MM.1S (cell line): ENCODE measurements at regions not wholly inside any gene's neighbourhood (a gene's known extent, or its start where the extent isn't known, plus 50 kb on each side); places are given as distances from the start of the nearest gene placed in this dataset.

Experiments
- DNase-seq: peaks from one replicate; pipeline ENCODE4 v3.0.0-alpha.2; 2015
- H2AFZ ChIP-seq: fragments of 300-600 bp; sonication (generic); 2 replicates; pipeline ENCODE4 v1.6.0; 2016; ENCODE audit warnings: antibody characterized with exemption, low read length
- H3F3A ChIP-seq: fragments of 300-600 bp; sonication (generic); 2 replicates; pipeline ENCODE4 v1.6.1; 2016; ENCODE audit warnings: mild to moderate bottlenecking, antibody characterized with exemption, low read length, moderate library complexity, mixed read lengths; ENCODE audit not compliant: insufficient read depth
- H3K27ac ChIP-seq: fragments of 300-600 bp; sonication (generic); 2 replicates; pipeline ENCODE4 v1.5.1; 2016; ENCODE audit warnings: mild to moderate bottlenecking, low read length
- H3K27me3 ChIP-seq: fragments of 300-600 bp; sonication (generic); replicated peaks from 2 replicates; pipeline ENCODE4 v1.6.0; 2016; ENCODE audit warnings: low read length; ENCODE audit not compliant: insufficient read depth
- H3K36me3 ChIP-seq: fragments of 300-600 bp; sonication (generic); replicated peaks from 2 replicates; pipeline ENCODE4 v1.6.1; 2016; ENCODE audit warnings: mild to moderate bottlenecking, low read length, mixed read lengths; ENCODE audit not compliant: insufficient read depth
- H3K4me1 ChIP-seq: fragments of 300-600 bp; sonication (generic); 2 replicates; pipeline ENCODE4 v1.6.1; 2016; ENCODE audit warnings: low read length, mixed read lengths
- H3K4me2 ChIP-seq: fragments of 300-600 bp; sonication (generic); 2 replicates; pipeline ENCODE4 v1.6.0; 2016; ENCODE audit warnings: low read depth, low read length
- H3K4me3 ChIP-seq: fragments of 300-600 bp; sonication (generic); 2 replicates; pipeline ENCODE4 v1.5.1; 2016; ENCODE audit warnings: low read length, mixed read lengths
- H3K79me2 ChIP-seq: fragments of 300-600 bp; sonication (generic); 2 replicates; pipeline ENCODE4 v1.6.1; 2016; ENCODE audit warnings: mixed run types, low read length, mixed read lengths
- H3K9ac ChIP-seq: fragments of 300-600 bp; sonication (generic); 2 replicates; pipeline ENCODE4 v1.6.1; 2016; ENCODE audit warnings: low read length, mixed read lengths
- H3K9me2 ChIP-seq: fragments of 300-600 bp; sonication (generic); replicated peaks from 2 replicates; pipeline ENCODE4 v1.6.1; 2016; ENCODE audit warnings: mild to moderate bottlenecking, low read length, mixed read lengths; ENCODE audit not compliant: insufficient read depth
- H3K9me3 ChIP-seq: fragments of 300-600 bp; sonication (generic); replicated peaks from 2 replicates; pipeline ENCODE4 v1.6.1; 2016; ENCODE audit warnings: mild to moderate bottlenecking, low read length, mixed read lengths; ENCODE audit not compliant: insufficient read depth
- H4K20me1 ChIP-seq: fragments of 300-600 bp; sonication (generic); 2 replicates; pipeline ENCODE4 v1.6.1; 2016; ENCODE audit warnings: mild to moderate bottlenecking, low read length, moderate library complexity, mixed read lengths; ENCODE audit not compliant: insufficient read depth
- CTCF ChIP-seq: fragments of 300-600 bp; sonication (generic); IDR thresholded peaks from 2 replicates; pipeline ENCODE4 v1.5.1; 2016; ENCODE audit warnings: antibody characterized with exemption, low read length, mixed read lengths
- EZH2 ChIP-seq: fragments of 300-600 bp; sonication (generic); optimal IDR thresholded peaks from 2 replicates; pipeline ENCODE3; 2017; ENCODE audit warnings: low read depth, mild to moderate bottlenecking, antibody characterized with exemption, low read length, mixed read lengths
- EZH2phosphoT487 ChIP-seq: fragments of 300-600 bp; sonication (generic); IDR thresholded peaks from 2 replicates; pipeline ENCODE4 v1.6.1; 2018; ENCODE audit warnings: antibody characterized with exemption, low read length

GRCh38 chr6:10028222-10028621 lies 386.7 kb downstream of the TFAP2A start:
- no peak for DNase-seq
- no peaks in the 10 kb centered on the region for H3K4me1 ChIP-seq
- no peak overlapping the region for H3K4me3 ChIP-seq
- H2AFZ ChIP-seq, result no peak overlapping the region
- H4K20me1 ChIP-seq, result no peaks in the 10 kb centered on the region
- H3K27ac ChIP-seq, result no peak overlapping the region
- H3K9me2 ChIP-seq, result no peaks in the 10 kb centered on the region
- H3K27me3 ChIP-seq, result no peaks in the 10 kb centered on the region
- H3K9me3 ChIP-seq, result no peaks in the 10 kb centered on the region
- H3K9ac ChIP-seq, result no peak overlapping the region
- H3K36me3 ChIP-seq, result no peaks in the 10 kb centered on the region
- no peaks in the 10 kb centered on the region for H3F3A ChIP-seq
- TF ChIP-seq EZH2phosphoT487 (no peak), EZH2 (no peak), CTCF (no peak)
- no peak overlapping the region for H3K4me2 ChIP-seq
- no peaks in the 10 kb centered on the region for H3K79me2 ChIP-seq

- H2AFZ ChIP-seq, result no peak overlapping the region
- H3K9me2 ChIP-seq, result no peaks in the 10 kb centered on the region
- no peaks in the 10 kb centered on the region for H4K20me1 ChIP-seq
- TF ChIP-seq CTCF (no peak), EZH2 (no peak), EZH2phosphoT487 (no peak)
- H3K27ac ChIP-seq, result no peak overlapping the region
- no peaks in the 10 kb centered on the region for H3K79me2 ChIP-seq
- no peak overlapping the region for H3K9ac ChIP-seq
- H3F3A ChIP-seq, result no peaks in the 10 kb centered on the region
- DNase-seq, result no peak
- no peak overlapping the region for H3K4me3 ChIP-seq
- no peak overlapping the region for H3K4me2 ChIP-seq
- no peaks in the 10 kb centered on the region for H3K4me1 ChIP-seq
- no peaks in the 10 kb centered on the region for H3K27me3 ChIP-seq
- no peaks in the 10 kb centered on the region for H3K36me3 ChIP-seq
- H3K9me3 ChIP-seq, result no peaks in the 10 kb centered on the region
Observed at GRCh38 chr6:10019851-10020250, 395.0 kb downstream of the TFAP2A start.

GRCh38 chr6:10014557-10014956 lies 400.3 kb downstream of the TFAP2A start:
- Histone ChIP-seq H3K9me3 (no peaks in the 10 kb centered on the region), H3K36me3 (no peaks in the 10 kb centered on the region), H2AFZ (no peak overlapping the region), H3K4me2 (no peak overlapping the region), H3K4me3 (no peak overlapping the region), H3F3A (no peaks in the 10 kb centered on the region), H3K9me2 (no peaks in the 10 kb centered on the region), H3K27ac (no peak overlapping the region), H3K9ac (no peak overlapping the region), H3K4me1 (no peaks in the 10 kb centered on the region), H3K27me3 (no peaks in the 10 kb centered on the region), H3K79me2 (no peaks in the 10 kb centered on the region), H4K20me1 (no peaks in the 10 kb centered on the region)
- TF ChIP-seq EZH2 (no peak), CTCF (no peak), EZH2phosphoT487 (no peak)
- DNase-seq, result no peak
